Upper lobe of right lung (tissue), 1 donor: ENCODE measurements at regions not wholly inside any gene's neighbourhood (a gene's known extent, or its start where the extent isn't known, plus 50 kb on each side); places are given as distances from the start of the nearest gene placed in this dataset.

ENCODE experiments used
- ATAC-seq: fragments of 200-7000 bp; cut with Tn5 transposase; one replicate; pipeline ENCODE4 v1.9.1; 2020; ENCODE audit warnings: mild to moderate bottlenecking, moderate library complexity
- DNase-seq: peaks from one replicate; pipeline ENCODE4 v3.0.0-alpha.2; 2020
- H3K27ac ChIP-seq: fragments of 200-600 bp; one replicate; pipeline ENCODE4 v1.8.0; 2022
- H3K27me3 ChIP-seq: fragments of 200-600 bp; one replicate; pipeline ENCODE4 v1.8.0; 2022; ENCODE audit warnings: mild to moderate bottlenecking
- H3K36me3 ChIP-seq: fragments of 200-600 bp; one replicate; pipeline ENCODE4 v1.8.0; 2022
- H3K4me1 ChIP-seq: fragments of 200-600 bp; one replicate; pipeline ENCODE4 v1.8.0; 2022
- H3K4me3 ChIP-seq: fragments of 200-600 bp; one replicate; pipeline ENCODE4 v1.8.0; 2022; ENCODE audit warnings: mild to moderate bottlenecking
- H3K9me3 ChIP-seq: fragments of 200-600 bp; one replicate; pipeline ENCODE4 v1.8.0; 2022
- intact Hi-C: fragments of 100-400 bp; cut with DNase I; formaldehyde crosslinking; loops from one replicate; pipeline ENCODE4 v1.11.0; 2022
- TF ChIP-seq, protein P1 (sequence below): fragments of 200-600 bp; IDR thresholded peaks from one replicate; pipeline ENCODE4 v1.8.0; 2022; ENCODE audit warnings: antibody characterized with exemption
- donor health status: DM: no; HTN: yes; CAD: no; lungs with severe emphysema.

DNA sequence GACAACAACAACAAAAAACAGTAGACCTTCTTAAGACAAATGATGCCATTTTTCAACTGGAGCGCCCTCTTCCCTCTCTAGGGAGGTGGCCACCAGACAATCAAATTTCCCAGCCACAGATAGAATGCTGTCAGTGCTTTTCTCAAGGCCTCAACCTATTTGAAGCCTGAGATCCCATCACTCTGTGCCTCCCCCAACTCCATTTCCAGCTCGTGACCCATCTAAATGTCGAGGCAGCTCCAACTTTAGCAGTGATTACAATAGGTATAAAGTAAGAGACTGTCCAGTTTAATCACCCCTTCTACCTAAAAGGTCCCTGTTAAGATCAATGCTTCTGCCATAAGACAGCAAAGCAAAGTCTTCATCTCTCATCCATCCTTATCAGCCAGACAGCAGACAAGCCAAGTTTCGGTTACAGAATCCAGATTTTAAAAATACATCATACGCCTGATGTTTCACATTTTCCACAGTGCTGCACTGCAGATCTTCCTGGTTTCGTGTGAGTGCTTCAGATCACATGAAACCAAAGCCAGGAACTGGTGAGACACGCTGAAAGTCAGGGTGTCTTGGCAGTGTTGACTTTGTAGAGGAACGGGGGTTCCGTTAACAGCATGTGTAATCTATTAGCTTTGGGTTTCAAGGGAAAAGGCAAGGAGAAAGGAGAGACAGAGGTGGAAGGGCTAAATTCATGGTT, 447.8 kb downstream of the ENC1 start:
- no peak overlapping the region for H3K27ac ChIP-seq
- ATAC-seq (no peak), DNase-seq (no peak)
- H3K27me3 ChIP-seq = no peaks in the 10 kb centered on the region
- H3K4me3 ChIP-seq = no peak overlapping the region
- H3K9me3 ChIP-seq = no peaks in the 10 kb centered on the region
- H3K36me3 ChIP-seq = no peaks in the 10 kb centered on the region
- no peaks in the 10 kb centered on the region for H3K4me1 ChIP-seq
- intact Hi-C loops = no loop called here
- TF ChIP-seq, protein P1, sequence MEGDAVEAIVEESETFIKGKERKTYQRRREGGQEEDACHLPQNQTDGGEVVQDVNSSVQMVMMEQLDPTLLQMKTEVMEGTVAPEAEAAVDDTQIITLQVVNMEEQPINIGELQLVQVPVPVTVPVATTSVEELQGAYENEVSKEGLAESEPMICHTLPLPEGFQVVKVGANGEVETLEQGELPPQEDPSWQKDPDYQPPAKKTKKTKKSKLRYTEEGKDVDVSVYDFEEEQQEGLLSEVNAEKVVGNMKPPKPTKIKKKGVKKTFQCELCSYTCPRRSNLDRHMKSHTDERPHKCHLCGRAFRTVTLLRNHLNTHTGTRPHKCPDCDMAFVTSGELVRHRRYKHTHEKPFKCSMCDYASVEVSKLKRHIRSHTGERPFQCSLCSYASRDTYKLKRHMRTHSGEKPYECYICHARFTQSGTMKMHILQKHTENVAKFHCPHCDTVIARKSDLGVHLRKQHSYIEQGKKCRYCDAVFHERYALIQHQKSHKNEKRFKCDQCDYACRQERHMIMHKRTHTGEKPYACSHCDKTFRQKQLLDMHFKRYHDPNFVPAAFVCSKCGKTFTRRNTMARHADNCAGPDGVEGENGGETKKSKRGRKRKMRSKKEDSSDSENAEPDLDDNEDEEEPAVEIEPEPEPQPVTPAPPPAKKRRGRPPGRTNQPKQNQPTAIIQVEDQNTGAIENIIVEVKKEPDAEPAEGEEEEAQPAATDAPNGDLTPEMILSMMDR = no peak

DNA sequence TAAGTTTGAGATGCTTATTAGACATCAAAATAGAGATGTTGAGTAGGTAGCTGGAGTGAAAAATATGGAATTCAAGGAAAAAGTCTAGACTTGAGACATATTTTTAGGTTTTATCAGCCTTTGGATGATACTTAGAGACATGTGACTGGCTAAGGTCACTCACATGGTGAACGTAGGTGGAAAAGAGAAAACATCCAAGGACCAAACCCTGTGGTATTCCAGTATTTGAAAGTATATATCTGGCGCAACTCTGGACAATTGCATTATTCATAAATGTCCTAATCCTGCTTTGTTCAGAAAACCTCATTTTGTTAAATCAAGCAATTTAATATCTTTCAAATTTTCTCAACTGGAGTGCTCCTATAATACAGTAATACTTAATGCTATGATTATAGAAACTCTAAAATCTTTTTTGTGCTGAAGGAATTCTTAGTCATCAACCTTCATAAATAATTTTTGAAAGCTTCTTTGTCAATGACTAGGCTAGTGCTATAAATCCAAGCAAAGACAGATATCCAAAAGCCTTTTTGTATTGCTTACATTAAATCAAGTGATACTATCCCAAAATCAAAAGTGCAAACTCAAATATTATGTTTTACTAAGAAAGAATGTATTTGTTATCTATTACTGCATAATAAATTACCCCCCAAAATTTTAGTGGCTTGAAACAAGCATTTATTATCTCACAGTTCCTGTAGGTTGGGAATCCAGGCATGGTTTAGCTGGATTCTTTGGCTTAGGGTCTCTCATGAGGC, 452.0 kb downstream of the ENC1 start:
- intact Hi-C loops = no loop called here
- TF ChIP-seq, protein P1 = no peak
- no peaks in the 10 kb centered on the region for H3K36me3 ChIP-seq
- DNase-seq (no peak), ATAC-seq (no peak)
- H3K9me3 ChIP-seq = no peaks in the 10 kb centered on the region
- no peak overlapping the region for H3K4me3 ChIP-seq
- no peaks in the 10 kb centered on the region for H3K4me1 ChIP-seq
- H3K27me3 ChIP-seq = no peaks in the 10 kb centered on the region
- H3K27ac ChIP-seq = no peak overlapping the region

DNA sequence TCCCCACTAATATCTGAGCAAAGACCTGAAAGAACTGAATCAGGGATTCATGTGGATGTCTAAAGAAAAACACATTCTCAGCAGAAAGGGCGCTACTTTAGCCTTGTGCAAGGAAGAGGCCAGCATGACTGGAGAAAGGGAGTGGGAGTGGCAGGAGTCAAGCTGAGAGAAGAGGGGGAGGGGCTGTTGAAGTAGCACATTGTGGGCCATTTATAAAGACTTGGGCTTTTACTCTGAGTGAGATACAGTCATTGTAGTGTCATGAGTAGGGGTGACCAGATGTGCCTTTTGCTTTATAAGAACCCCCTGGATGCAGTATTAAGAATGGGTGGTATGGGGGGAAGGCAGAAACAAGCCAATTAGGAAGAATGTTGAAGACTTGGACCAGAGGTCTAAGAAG, 452.8 kb downstream of the ENC1 start:
- DNase-seq (no peak), ATAC-seq (no peak)
- H3K36me3 ChIP-seq = no peaks in the 10 kb centered on the region
- H3K4me3 ChIP-seq = no peak overlapping the region
- intact Hi-C loops = no loop called here
- no peak overlapping the region for H3K27ac ChIP-seq
- H3K4me1 ChIP-seq = no peaks in the 10 kb centered on the region
- no peaks in the 10 kb centered on the region for H3K9me3 ChIP-seq
- H3K27me3 ChIP-seq = no peaks in the 10 kb centered on the region
- TF ChIP-seq, protein P1 = no peak

- ATAC-seq (no peak), DNase-seq (no peak)
- no peaks in the 10 kb centered on the region for H3K9me3 ChIP-seq
- H3K4me3 ChIP-seq = no peak overlapping the region
- H3K36me3 ChIP-seq = no peaks in the 10 kb centered on the region
- H3K27me3 ChIP-seq = no peaks in the 10 kb centered on the region
- no peak overlapping the region for H3K27ac ChIP-seq
- intact Hi-C loops = no loop called here
- no peaks in the 10 kb centered on the region for H3K4me1 ChIP-seq
- TF ChIP-seq, protein P1 = no peak
Measured at GRCh38 chr5:74186356-74187315, 453.9 kb downstream of the ENC1 start.

- no peaks in the 10 kb centered on the region for H3K27me3 ChIP-seq
- no peaks in the 10 kb centered on the region for H3K4me1 ChIP-seq
- H3K4me3 ChIP-seq = no peak overlapping the region
- TF ChIP-seq, protein P1 = no peak
- DNase-seq (no peak), ATAC-seq (no peak)
- intact Hi-C loops = no loop called here
- no peaks in the 10 kb centered on the region for H3K9me3 ChIP-seq
- H3K27ac ChIP-seq = no peak overlapping the region
- no peaks in the 10 kb centered on the region for H3K36me3 ChIP-seq
Measured at GRCh38 chr5:74185599-74185998, 454.9 kb downstream of the ENC1 start.
